Prostate gland (tissue), 2 donors: ENCODE measurements at regions not wholly inside any gene's neighbourhood (a gene's known extent, or its start where the extent isn't known, plus 50 kb on each side); places are given as distances from the start of the nearest gene placed in this dataset.
"Not testable (repeated sequence)": the region's sequence is repeated elsewhere in the genome, so short reads cannot be mapped to it uniquely, and the experiment has no call there.

Experiments used
- DNase-seq: peaks from one replicate; pipeline ENCODE4 v3.0.0-alpha.2; 2019; ENCODE audit warnings: low spot score
- H3K27ac ChIP-seq, 2 donors: fragments of 200-600 bp; sonication (generic); 2 replicates each; pipeline ENCODE4 v1.5.1; 2017 to 2019
- H3K27me3 ChIP-seq: fragments of 200-600 bp; sonication (generic); replicated peaks from 2 replicates; pipeline ENCODE4 v1.5.1; 2019; ENCODE audit not compliant: insufficient read depth
- H3K36me3 ChIP-seq, 2 donors: fragments of 200-600 bp; sonication (generic); 1 replicate in 1 of 2; 2 replicates in 1 of 2; pipeline versions ENCODE4 v1.5.1 to v1.8.1; 2017 to 2019
- H3K4me1 ChIP-seq: fragments of 200-600 bp; sonication (generic); replicated peaks from 2 replicates; pipeline ENCODE4 v1.5.1; 2019
- H3K4me3 ChIP-seq, 2 donors: fragments of 200-600 bp; sonication (generic); 2 replicates each; pipeline ENCODE4 v1.5.1; 2017 to 2019
- H3K9me3 ChIP-seq: fragments of 200-600 bp; sonication (generic); 2 replicates; pipeline ENCODE4 v1.5.1; 2017
- CTCF ChIP-seq, 4 experiments: fragments of 200-600 bp in 2 of 4; fragments of 450-650 bp in 2 of 4; sonication (generic) in 2 of 4; IDR thresholded peaks; 1 replicate in 3 of 4; 2 replicates in 1 of 4; pipeline ENCODE4 v1.5.1; 2016 to 2019; ENCODE audit warnings: antibody characterized with exemption in 4 of 4, mild to moderate bottlenecking in 2 of 4, moderate library complexity in 2 of 4
- POLR2A ChIP-seq: fragments of 450-650 bp; IDR thresholded peaks from one replicate; pipeline ENCODE4 v1.6.1; 2016; ENCODE audit warnings: antibody characterized with exemption, mild to moderate bottlenecking
- POLR2AphosphoS5 ChIP-seq: sonication (generic); formaldehyde crosslinking; IDR thresholded peaks from one replicate; pipeline ENCODE4 v1.6.1; 2017; ENCODE audit warnings: antibody characterized with exemption
- WGBS: methylation state at CpG from one replicate; pipeline ENCODE4 v1.1.5; 2018; 5-methylcytosine and 5-hydroxymethylcytosine counted together
- intact Hi-C: fragments of 100-400 bp; cut with DNase I; formaldehyde crosslinking; loops from one replicate; pipeline ENCODE4 v1.14.2; 2022

GRCh38 chr6:85283436-85283835 is 166.4 kb upstream of the NT5E start:
- Histone ChIP-seq H3K4me3 (no peak overlapping the region), H3K27ac (no peak overlapping the region), H3K9me3 (no peaks in the 10 kb centered on the region), H3K36me3 (no peaks in the 10 kb centered on the region), H3K4me1 (no peaks in the 10 kb centered on the region), H3K27me3 (no peaks in the 10 kb centered on the region)
- 89% methylated on average over 3 of the region's 3 CpGs for WGBS
- no peak for DNase-seq
- TF ChIP-seq POLR2AphosphoS5 (no peak), POLR2A (no peak), CTCF (IDR thresholded peaks at IDR 0.05) (no peak)
- intact Hi-C loops: no loop called here

GRCh38 chr6:85278466-85279035 is 171.3 kb upstream of the NT5E start:
- Histone ChIP-seq H3K27ac (no peak overlapping the region), H3K27me3 (no peaks in the 10 kb centered on the region), H3K36me3 (no peaks in the 10 kb centered on the region), H3K9me3 (no peaks in the 10 kb centered on the region), H3K4me1 (no peaks in the 10 kb centered on the region), H3K4me3 (no peak overlapping the region)
- TF ChIP-seq CTCF (IDR thresholded peaks at IDR 0.05) (no peak), POLR2A (no peak), POLR2AphosphoS5 (no peak)
- WGBS: 31% methylated on average over 3 of the region's 3 CpGs
- no peak for DNase-seq
- intact Hi-C loops: no loop called here

GRCh38 chr6:85276026-85276425 is 173.9 kb upstream of the NT5E start:
- H3K27ac ChIP-seq, H3K36me3 ChIP-seq, H3K4me3 ChIP-seq, DNase-seq, H3K4me1 ChIP-seq, H3K9me3 ChIP-seq, intact Hi-C loops, H3K27me3 ChIP-seq: not testable (repeated sequence)
- 94% methylated on average over 1 of the region's 1 CpG for WGBS

- WGBS: 68% methylated on average over 6 of the region's 6 CpGs
- TF ChIP-seq CTCF (IDR thresholded peaks at IDR 0.05): no peak
- no peak for TF ChIP-seq POLR2A
- no peak for TF ChIP-seq POLR2AphosphoS5
- intact Hi-C loops: no loop called here
Measured at GRCh38 chr6:85275338-85275985, 174.4 kb upstream of the NT5E start.

GRCh38 chr6:85273870-85274269 is 176.0 kb upstream of the NT5E start:
- no peak for TF ChIP-seq POLR2AphosphoS5
- no peak for TF ChIP-seq CTCF (IDR thresholded peaks at IDR 0.05)
- no peak for TF ChIP-seq POLR2A
- no peak overlapping the region for H3K4me3 ChIP-seq
- DNase-seq: no peak
- intact Hi-C loops: no loop called here
- H3K36me3 ChIP-seq: no peaks in the 10 kb centered on the region
- no peak overlapping the region for H3K27ac ChIP-seq
- H3K9me3 ChIP-seq: no peaks in the 10 kb centered on the region
- no peaks in the 10 kb centered on the region for H3K4me1 ChIP-seq
- H3K27me3 ChIP-seq: no peaks in the 10 kb centered on the region

More at GRCh38 chr6:85275338-85275985, 174.4 kb upstream of the NT5E start:
- H3K9me3 ChIP-seq: no peaks in the 10 kb centered on the region
- no peak overlapping the region for H3K4me3 ChIP-seq
- no peak for DNase-seq
- no peaks in the 10 kb centered on the region for H3K36me3 ChIP-seq
- H3K27ac ChIP-seq: no peak overlapping the region
- H3K27me3 ChIP-seq: no peaks in the 10 kb centered on the region
- H3K4me1 ChIP-seq: no peaks in the 10 kb centered on the region
